ENCODE measurements at regions not wholly inside any gene's neighbourhood (a gene's known extent, or its start where the extent isn't known, plus 50 kb on each side); places are given as distances from the start of the nearest gene placed in this dataset.

GRCh38 chr7:70986297-70986696, 145.6 kb upstream of the GALNT17 start:
- no peak for DNase-seq

DNA sequence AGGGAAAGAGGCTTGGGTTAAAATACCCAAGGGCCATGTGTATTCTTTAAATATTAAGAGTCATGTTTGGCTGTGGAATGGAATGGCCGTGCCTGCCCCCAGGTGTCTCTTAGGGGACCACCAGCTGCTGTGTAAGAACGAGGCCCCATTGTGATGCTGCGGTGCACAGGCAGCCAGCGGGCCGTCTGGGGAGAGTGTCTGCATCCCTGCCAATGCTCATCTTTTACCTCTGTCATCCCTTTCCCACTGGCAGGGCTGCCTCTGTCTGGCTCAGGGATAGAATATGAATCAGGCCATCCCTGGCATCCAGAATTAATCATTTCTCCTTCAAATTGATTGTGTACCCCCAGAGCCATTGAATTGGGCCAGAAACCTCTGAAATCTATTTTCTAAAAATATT, 137.8 kb upstream of the GALNT17 start:
- no peak for DNase-seq

GRCh38 chr7:70997261-70997660, 134.7 kb upstream of the GALNT17 start:
- DNase-seq, result no peak

DNA sequence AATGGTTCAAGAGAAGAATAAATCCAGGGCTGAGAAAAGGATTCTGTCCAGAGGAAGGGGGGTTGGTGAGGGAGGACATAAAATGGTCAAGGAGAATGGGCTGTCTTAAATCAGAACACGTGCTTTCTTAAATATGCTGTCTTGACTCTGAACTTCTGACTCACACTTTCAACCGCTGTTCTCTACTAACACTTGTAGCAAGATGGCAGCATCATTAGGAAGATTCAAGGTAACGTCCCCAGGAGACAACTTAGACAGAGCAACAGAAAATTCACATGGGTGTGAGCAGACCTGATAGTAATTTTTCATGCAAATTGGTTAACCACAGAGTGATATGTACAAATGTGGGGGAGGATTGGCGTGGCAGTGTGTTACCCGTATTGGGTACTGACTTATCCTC, 126.8 kb upstream of the GALNT17 start:
- DNase-seq, result no peak

GRCh38 chr7:71009636-71010035, 122.3 kb upstream of the GALNT17 start:
- no peak for DNase-seq

DNA sequence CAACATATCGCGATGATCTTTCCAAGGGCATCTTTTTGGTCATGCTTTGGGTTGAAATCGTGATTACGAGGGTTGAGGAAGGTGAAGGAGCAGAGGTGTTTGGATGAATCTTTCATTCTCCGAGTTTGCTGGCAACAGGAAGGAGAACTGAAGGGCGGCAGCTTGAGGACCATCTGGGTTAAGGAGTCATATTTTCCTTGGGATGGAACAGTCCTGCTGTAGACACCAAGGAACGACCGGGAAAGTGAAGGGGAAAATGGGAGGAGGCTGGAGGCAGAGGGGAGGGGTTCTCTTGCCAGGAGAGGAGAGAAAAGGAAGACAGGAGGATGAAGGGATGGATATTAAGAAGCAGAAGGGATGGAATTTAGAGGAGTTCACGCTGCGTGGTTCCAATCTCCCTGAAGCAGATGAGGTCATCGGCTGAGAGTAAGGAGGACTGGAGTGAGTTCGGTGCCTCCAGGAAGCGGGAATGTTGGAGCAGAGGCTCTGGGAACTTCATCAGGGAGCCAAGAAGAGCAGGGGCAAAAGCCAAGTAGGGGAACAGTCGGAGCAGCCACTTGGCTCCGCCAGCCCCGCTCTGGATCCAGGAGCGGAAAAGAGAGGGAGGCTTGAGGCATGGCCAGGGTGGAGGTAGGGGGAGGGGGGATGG, 116.6 kb upstream of the GALNT17 start:
- DNase-seq, result no peak

DNA sequence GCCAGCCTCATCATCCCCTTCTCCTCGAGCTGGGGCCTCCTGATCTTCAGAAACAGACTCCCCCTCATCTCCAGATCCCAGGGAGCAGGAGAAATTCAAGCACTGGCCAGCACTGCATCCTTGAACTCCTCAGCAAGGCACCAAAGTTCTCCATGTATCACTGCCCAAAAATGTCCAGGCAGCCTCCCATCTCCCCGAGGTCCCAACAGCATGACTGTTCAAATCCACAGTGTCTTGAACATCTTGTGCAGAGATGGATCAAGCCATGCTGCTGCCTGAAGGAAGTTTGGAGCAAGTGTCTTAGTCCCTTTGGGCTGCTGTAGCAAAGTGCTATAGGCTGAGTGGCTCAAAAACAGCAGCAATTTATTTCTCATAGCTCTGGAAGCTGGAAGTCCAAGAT, 115.5 kb upstream of the GALNT17 start:
- DNase-seq, result no peak

GRCh38 chr7:71017602-71018001, 114.3 kb upstream of the GALNT17 start:
- no peak for DNase-seq

DNA sequence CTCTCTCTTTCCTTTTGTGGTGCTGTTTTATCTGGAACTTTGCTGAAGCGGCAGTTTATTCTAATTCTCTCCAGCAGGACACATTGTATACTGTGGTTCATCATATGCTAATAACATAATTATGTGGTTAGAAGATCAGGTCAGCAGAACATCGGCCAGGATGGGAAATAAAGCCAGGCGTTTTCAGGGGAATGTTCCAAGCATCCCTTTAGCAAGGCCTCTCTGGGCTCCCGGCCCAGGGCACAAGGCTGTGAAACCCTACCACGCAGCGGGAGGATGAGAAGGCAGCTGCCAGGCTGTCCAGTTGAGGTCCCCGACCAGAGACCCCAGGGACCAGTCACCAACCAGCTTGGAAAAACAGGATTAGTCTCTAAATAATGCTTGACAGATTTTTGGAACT, 112.2 kb upstream of the GALNT17 start:
- DNase-seq, result no peak

DNA sequence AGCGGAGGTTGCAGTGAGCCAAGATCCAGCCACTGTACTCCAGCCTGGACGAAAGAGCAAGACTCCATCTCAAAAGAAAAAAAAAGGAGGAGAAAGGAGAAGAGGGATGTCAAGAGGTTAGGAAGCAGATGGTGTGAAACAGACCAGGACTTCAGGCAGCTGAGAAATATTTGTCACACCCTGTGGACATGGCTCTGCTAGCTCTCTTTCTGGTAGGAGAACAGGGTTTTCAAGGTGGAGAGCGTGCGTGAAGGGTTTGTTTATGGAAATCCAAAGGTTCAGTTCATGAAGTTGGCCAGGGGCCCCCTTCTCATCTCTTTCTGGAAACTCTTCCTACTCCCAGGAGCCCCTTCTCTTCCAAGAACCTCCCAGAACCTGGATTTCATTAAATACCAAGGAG, 110.8 kb upstream of the GALNT17 start:
- DNase-seq, result no peak

GRCh38 chr7:71026680-71027079, 105.3 kb upstream of the GALNT17 start:
- no peak for DNase-seq

DNA sequence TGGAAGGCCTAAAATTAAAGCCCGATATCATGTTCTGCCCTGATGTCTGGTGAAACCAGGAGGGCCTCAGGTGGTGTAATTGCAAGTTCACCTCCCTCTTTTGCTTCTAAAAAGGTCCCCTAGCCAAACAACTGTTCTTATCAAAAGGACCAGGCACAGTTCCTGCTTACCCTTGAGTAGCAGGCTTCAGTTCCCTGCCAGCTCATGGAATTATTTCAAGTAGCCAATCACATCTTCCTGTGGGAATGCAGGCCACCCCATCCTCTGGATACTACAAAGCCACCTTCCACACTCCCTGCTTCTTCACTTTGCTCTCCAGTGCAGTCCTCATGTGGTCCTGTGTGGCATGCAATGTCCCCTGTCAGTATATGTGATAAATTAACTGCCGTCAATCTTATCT, 97.7 kb upstream of the GALNT17 start:
- DNase-seq, result no peak

DNA sequence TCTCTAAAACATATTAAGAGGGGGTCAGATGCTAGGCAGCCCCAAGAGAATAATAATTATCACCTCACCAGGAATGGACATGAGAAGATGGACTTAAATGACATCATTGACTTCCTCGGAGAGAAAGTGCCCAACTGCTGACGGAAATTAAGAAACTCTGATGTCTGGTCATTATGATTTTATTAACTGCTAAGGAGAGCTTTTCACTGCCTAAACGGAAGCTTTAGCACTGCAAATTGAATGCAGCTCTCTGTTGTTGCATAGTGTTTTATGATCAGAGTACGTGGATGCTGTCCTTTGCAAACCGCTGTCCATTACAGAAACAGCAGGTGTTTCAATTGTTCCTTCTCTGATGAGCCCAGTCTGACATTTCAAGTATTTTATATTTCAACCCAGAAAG, 89.4 kb upstream of the GALNT17 start:
- no peak for DNase-seq

DNA sequence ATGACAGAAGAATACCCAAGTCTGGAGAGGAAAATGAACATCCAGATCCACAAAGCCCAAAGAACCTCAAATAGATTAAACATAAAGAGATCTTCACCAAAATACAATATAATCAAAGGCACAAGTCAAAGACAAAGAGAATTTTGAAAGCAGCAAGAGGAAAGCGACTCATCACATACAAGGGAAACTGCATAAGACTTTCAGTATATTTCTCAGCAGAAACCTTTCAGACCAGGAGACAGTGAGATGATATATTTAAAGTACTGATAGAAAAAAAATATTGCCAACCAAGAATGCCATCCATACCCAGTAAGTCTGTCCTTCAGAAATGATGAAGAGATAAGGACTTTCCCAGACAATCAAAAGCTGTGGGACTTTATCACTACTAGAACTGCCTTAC, 81.5 kb upstream of the GALNT17 start:
- DNase-seq, result no peak

DNA sequence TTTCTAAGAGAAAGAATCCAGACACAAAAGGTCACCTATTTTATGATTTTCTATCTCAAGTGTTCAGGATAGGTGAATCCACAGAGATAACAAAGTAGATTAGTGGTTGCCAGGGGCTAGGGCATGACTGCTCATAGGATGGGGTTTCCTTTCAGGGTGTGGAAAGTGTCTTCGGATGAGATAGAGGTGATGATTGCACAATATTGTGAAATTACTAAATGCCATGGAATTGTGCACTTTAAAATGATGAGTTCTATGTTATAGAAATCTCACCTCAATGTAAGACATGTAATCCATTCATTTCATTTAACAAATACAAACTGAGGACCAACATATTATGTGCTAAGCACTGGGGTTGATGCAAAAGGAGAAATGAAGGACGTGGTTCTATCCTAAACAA, 76.4 kb upstream of the GALNT17 start:
- DNase-seq, result no peak

GRCh38 chr7:71077743-71078476, 54.0 kb upstream of the GALNT17 start:
- DNase-seq, result no peak

All from stimulated activated naive CD4-positive, alpha-beta T cell (primary cell).